GM12872 (cell line): ENCODE measurements at regions not wholly inside any gene's neighbourhood (a gene's known extent, or its start where the extent isn't known, plus 50 kb on each side); places are given as distances from the start of the nearest gene placed in this dataset.

Experiments
- CTCF ChIP-seq: IDR thresholded peaks from 3 replicates; pipeline ENCODE4 v1.5.1; 2011; ENCODE audit warnings: low read depth, mild to moderate bottlenecking, low read length, moderate library complexity; ENCODE audit not compliant: insufficient read depth

GRCh38 chr12:107594995-107595394 lies 90.6 kb upstream of the PWP1 start:
- no peak for TF ChIP-seq CTCF

GRCh38 chr12:107597695-107598410 lies 87.7 kb upstream of the PWP1 start:
- no peak for TF ChIP-seq CTCF

- TF ChIP-seq CTCF, result no peak
Measured at GRCh38 chr12:107598906-107599305, 86.7 kb upstream of the PWP1 start.

- TF ChIP-seq CTCF, result no peak
Measured at GRCh38 chr12:107600581-107601144, 84.9 kb upstream of the PWP1 start.

GRCh38 chr12:107602446-107602845 lies 83.2 kb upstream of the PWP1 start:
- no peak for TF ChIP-seq CTCF

- TF ChIP-seq CTCF, result no peak
Measured at GRCh38 chr12:107605293-107605692, 80.3 kb upstream of the PWP1 start.

GRCh38 chr12:107607464-107608392 lies 77.9 kb upstream of the PWP1 start:
- peak; percentile 96 for TF ChIP-seq CTCF
